WI38 (cell line): ENCODE measurements at regions not wholly inside any gene's neighbourhood (a gene's known extent, or its start where the extent isn't known, plus 50 kb on each side); places are given as distances from the start of the nearest gene placed in this dataset.

ENCODE experiments used
- H3K4me3 ChIP-seq: 2 replicates; pipeline ENCODE4 v1.5.1; 2011; ENCODE audit warnings: low read depth, mild to moderate bottlenecking, control low read depth, low read length
- TF ChIP-seq, protein P1 (sequence below): IDR thresholded peaks from 2 replicates; pipeline ENCODE4 v1.5.1; 2012; ENCODE audit warnings: low read depth, mild to moderate bottlenecking, control low read depth, low read length

- TF ChIP-seq, protein P1, sequence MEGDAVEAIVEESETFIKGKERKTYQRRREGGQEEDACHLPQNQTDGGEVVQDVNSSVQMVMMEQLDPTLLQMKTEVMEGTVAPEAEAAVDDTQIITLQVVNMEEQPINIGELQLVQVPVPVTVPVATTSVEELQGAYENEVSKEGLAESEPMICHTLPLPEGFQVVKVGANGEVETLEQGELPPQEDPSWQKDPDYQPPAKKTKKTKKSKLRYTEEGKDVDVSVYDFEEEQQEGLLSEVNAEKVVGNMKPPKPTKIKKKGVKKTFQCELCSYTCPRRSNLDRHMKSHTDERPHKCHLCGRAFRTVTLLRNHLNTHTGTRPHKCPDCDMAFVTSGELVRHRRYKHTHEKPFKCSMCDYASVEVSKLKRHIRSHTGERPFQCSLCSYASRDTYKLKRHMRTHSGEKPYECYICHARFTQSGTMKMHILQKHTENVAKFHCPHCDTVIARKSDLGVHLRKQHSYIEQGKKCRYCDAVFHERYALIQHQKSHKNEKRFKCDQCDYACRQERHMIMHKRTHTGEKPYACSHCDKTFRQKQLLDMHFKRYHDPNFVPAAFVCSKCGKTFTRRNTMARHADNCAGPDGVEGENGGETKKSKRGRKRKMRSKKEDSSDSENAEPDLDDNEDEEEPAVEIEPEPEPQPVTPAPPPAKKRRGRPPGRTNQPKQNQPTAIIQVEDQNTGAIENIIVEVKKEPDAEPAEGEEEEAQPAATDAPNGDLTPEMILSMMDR, result no peak
- H3K4me3 ChIP-seq, result no peak overlapping the region
Observed at GRCh38 chr4:4791299-4792111, 68.0 kb upstream of the MSX1 start.

DNA sequence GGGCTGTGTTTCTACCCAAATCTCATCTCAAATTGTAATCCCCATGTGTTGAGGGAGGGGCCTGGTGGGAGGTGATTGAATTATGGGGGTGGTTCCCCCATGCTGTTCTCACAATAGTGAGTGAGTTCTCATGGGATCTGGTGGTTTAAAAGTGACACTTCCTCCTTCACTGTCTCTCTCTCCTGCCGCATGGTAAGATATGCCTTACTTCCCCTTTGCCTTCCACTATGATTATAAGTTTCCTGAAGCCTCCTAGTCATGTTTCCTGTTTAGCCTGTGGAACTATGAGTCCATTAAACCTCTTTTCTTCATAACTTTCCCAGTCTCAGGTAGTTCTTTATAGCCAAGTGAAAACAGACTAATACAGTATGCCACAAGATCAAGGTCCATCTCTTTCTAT lies 70.0 kb upstream of the MSX1 start:
- H3K4me3 ChIP-seq, result no peak overlapping the region
- TF ChIP-seq, protein P1, result no peak

- H3K4me3 ChIP-seq, result no peak overlapping the region
- TF ChIP-seq, protein P1, result no peak
Observed at GRCh38 chr4:4788573-4788972, 70.9 kb upstream of the MSX1 start.

GRCh38 chr4:4787421-4787820 lies 72.0 kb upstream of the MSX1 start:
- H3K4me3 ChIP-seq, result no peak overlapping the region
- TF ChIP-seq, protein P1, result no peak

DNA sequence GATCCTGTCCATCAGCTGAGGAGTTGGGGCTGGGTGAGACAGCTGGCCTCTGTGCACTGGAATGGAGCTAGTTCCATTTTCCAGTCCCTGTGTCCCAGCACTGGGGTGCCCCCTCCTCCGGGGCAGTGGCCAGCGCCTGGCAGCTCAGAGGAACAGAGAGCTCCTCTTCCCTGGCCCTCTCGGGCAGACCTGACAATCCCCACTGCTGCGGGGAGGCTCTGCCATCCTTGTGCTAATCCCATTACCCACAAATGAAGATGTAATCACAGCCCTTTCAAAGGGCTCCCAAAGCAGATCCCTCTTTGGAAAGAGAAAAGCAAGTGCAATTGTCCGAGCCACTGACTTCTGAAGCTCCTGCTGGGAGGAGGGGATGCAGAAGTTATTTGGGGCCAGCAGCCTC lies 75.1 kb upstream of the MSX1 start:
- TF ChIP-seq, protein P1, result no peak
- H3K4me3 ChIP-seq, result no peak overlapping the region

DNA sequence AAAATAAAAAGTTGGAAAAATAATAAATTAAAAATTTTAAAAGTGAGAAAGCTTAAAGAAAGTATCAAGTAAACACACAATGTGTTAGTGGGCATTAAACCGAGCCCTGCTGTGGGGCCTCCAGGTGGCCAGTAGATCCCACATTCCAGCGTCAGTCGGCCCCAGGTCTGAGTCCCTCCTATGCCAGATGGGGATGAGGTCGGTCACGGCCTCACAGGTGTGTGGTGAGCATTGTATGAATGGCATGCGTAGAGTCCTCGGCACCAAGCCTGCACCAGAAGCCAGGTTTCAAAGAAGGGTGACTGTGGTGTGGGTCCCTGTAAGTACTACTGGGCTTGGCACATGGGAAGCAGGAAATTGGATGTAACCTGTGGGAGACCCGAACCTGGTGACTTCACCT lies 75.6 kb upstream of the MSX1 start:
- TF ChIP-seq, protein P1, result no peak
- H3K4me3 ChIP-seq, result no peak overlapping the region

DNA sequence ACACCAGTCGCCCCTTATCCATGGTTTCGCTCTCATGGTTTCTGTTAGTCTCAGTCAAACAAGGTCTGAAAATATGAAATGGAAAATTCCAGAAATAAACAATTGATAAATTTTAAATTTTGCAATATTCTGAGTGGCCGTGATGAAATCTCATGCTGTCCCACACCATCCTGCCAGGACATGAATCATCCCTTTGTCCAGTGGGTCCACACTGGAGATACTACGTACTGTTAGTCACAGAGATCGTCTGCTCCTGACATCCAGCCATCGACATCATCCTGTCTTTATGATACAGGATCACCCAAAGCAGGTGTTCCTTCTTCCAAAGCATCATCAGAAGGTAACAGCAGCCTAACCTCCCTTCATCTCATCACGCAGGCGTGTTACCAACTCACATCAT lies 76.5 kb upstream of the MSX1 start:
- TF ChIP-seq, protein P1, result no peak
- H3K4me3 ChIP-seq, result no peak overlapping the region
